Aorta (tissue), 5 donors: ENCODE measurements at regions not wholly inside any gene's neighbourhood (a gene's known extent, or its start where the extent isn't known, plus 50 kb on each side); places are given as distances from the start of the nearest gene placed in this dataset.
A peak's percentile ranks its signal among the peaks of the same experiment; 100 is the strongest.

Experiments
- ATAC-seq: fragments of 200-7000 bp; cut with Tn5 transposase; one replicate; pipeline ENCODE4 v1.9.1; 2022; ENCODE audit warnings: moderate library complexity; ENCODE audit not compliant: low FRiP score
- DNase-seq, 2 donors: peaks; one replicate each; pipeline ENCODE4 v3.0.0-alpha.2; 2020
- H3K27ac ChIP-seq, 2 donors: one replicate each; pipeline ENCODE4 v1.5.1; 2013; ENCODE audit warnings: low read length in 2 of 2, mild to moderate bottlenecking in 2 of 2, moderate library complexity in 2 of 2, control low read depth in 1 of 2, inconsistent platforms in 1 of 2, low read depth in 1 of 2
- H3K27me3 ChIP-seq, 2 donors: one replicate each; pipeline ENCODE4 v1.6.1; 2013; ENCODE audit warnings: control low read depth in 1 of 2, low read length in 1 of 2, mild to moderate bottlenecking in 1 of 2, moderate library complexity in 1 of 2; ENCODE audit not compliant: insufficient read depth in 2 of 2, control insufficient read depth in 1 of 2
- H3K36me3 ChIP-seq, 2 donors: one replicate each; pipeline ENCODE4 v1.6.1; 2013; ENCODE audit warnings: control low read depth in 1 of 2, low read length in 1 of 2, mild to moderate bottlenecking in 1 of 2; ENCODE audit not compliant: insufficient read depth in 2 of 2, control insufficient read depth in 1 of 2
- H3K4me1 ChIP-seq, 2 donors: one replicate each; pipeline ENCODE4 v1.6.1; 2013; ENCODE audit warnings: low read length in 2 of 2, control low read depth in 1 of 2, mild to moderate bottlenecking in 1 of 2, moderate library complexity in 1 of 2; ENCODE audit not compliant: insufficient read depth in 2 of 2, control insufficient read depth in 1 of 2
- H3K4me3 ChIP-seq, 2 donors: one replicate each; pipeline ENCODE4 v1.5.1; 2013; ENCODE audit warnings: low read length in 2 of 2, control low read depth in 1 of 2, mild to moderate bottlenecking in 1 of 2
- H3K9me3 ChIP-seq: one replicate; pipeline ENCODE4 v1.6.1; 2013; ENCODE audit warnings: mild to moderate bottlenecking, low read length; ENCODE audit not compliant: control insufficient read depth
- WGBS, 2 donors: extraction: QIAGEN DNeasy Blood & Tissue Kit; methylation state at CpG; one replicate each; pipeline ENCODE4 v1.1.7; 2013; 5-methylcytosine and 5-hydroxymethylcytosine counted together
- intact Hi-C, 2 donors: fragments of 100-400 bp; cut with DNase I; formaldehyde crosslinking; loops; one replicate each; pipeline versions ENCODE4 v1.14.2 to v1.15.0; 2022
- donor health status: healthy with polysubstance abuse.
- donor health status: Bipolar disorder and iron deficiency.
- donor health status: DM: no; HTN: no; CAD: no.
- donor health status: DM: no; HTN: no; CAD: no.
- donor health status: DM: yes; HTN: yes; CAD: no.

DNA sequence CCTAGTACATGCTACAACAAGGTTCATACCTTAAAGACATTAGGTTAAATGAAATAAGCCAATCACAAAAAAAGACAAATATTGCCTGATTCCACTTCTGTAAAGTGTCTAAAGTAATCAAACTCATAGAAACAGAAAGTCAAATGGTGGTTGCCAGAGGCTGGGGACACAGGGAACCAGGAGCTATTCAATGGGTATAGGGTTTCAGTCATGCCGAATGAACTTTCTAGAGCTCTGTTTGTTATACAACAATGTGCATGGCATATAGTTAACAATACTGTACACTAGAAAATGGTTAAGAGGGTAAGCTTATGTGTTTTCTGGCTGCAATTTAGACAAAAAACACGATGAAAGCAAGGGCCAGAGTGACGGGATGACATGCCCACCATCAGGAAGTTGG, 70.8 kb upstream of the EGFLAM start:
- no peak overlapping the region for H3K4me3 ChIP-seq
- ATAC-seq (no peak), DNase-seq (no peak)
- no peaks in the 10 kb centered on the region for H3K9me3 ChIP-seq
- no peaks in the 10 kb centered on the region for H3K36me3 ChIP-seq
- 60 to 64% methylated on average over 3 of the region's 3 CpGs for WGBS, 2 donors
- intact Hi-C loops = no loop called here
- H3K27ac ChIP-seq = no peak overlapping the region
- no peaks in the 10 kb centered on the region for H3K27me3 ChIP-seq
- no peaks in the 10 kb centered on the region for H3K4me1 ChIP-seq

DNA sequence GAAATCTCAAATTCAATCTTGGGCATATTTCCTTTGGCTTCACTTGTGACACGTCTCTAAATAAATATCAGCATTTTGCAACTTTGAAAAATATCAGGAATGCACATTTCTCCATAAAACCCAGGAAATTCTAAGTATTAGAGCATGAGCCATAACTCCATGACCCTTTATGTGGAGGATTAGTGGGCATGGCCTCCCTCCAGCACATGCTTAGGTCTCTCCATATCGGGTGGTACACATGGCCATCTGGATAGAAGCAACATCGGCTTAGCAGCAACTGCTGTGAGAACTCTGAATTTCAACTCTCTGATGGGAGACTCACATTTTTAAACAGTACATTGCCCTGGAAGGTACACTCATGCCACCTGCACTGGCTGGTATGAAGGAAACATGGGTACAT, 73.7 kb upstream of the EGFLAM start:
- DNase-seq = no peak
- intact Hi-C loops = no loop called here
- WGBS, 2 donors = 44 to 50% methylated on average over 3 of the region's 3 CpGs
- H3K27ac ChIP-seq = no peak overlapping the region
- no peak overlapping the region for H3K4me3 ChIP-seq
- ATAC-seq = no peak
- no peaks in the 10 kb centered on the region for H3K4me1 ChIP-seq
- no peaks in the 10 kb centered on the region for H3K9me3 ChIP-seq
- H3K36me3 ChIP-seq = no peaks in the 10 kb centered on the region
- no peaks in the 10 kb centered on the region for H3K27me3 ChIP-seq

DNA sequence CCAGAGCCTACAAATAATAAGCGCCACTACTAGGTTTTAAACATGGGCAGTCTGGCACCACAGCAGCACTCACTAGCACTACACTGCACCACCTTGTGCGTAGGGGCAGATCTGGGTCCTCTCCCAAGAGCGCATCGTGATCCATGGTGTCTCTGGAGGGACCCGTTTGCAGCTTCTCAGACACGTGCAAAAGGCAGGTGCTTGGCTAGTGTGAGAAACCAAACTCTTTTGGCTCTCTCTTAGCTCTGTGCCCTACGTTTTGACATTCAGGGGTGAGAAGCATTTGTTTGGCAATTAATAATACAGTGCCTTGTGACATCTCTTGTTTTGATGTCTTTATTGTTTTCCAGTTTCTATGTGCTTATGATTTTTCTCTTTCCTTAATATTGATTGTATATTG, 75.4 kb upstream of the EGFLAM start:
- Histone ChIP-seq H3K4me3 (no peak overlapping the region), H3K27ac (no peak overlapping the region), H3K9me3 (no peaks in the 10 kb centered on the region), H3K36me3 (no peaks in the 10 kb centered on the region), H3K4me1 (no peaks in the 10 kb centered on the region), H3K27me3 (no peaks in the 10 kb centered on the region)
- DNase-seq = no peak
- intact Hi-C loops = no loop called here
- 87 to 88% methylated on average over 7 of the region's 7 CpGs for WGBS, 2 donors
- ATAC-seq = no peak

DNA sequence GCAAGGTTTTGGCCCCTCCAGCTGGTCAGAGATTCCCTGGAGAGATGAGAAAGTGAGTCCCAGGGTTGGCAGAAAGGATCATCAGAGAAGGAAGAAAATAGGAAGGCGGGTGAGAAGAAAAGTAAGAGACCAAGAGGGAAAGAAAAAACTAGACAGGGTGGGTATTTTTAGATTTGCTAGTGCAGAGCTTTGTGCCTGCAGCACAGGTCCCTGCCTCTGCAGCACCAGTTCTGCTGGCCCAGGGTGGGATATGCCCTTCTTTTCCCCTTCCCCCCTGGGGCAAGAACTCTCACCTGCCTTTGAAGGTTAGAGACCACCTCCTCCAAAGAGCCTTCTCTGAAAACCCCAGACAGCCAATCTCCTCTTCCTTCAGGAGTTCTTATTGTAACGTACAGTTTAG, 90.3 kb upstream of the EGFLAM start:
- peaks cover 0 to 2% of the 10 kb centered on the region in 2 donors for H3K27me3 ChIP-seq
- DNase-seq = no peak
- intact Hi-C loops = no loop called here
- 20 to 23% methylated on average over 2 of the region's 2 CpGs for WGBS, 2 donors
- no peaks in the 10 kb centered on the region for H3K4me1 ChIP-seq
- no peak overlapping the region for H3K27ac ChIP-seq
- ATAC-seq = no peak
- H3K9me3 ChIP-seq = no peaks in the 10 kb centered on the region
- no peak overlapping the region for H3K4me3 ChIP-seq
- H3K36me3 ChIP-seq = no peaks in the 10 kb centered on the region

DNA sequence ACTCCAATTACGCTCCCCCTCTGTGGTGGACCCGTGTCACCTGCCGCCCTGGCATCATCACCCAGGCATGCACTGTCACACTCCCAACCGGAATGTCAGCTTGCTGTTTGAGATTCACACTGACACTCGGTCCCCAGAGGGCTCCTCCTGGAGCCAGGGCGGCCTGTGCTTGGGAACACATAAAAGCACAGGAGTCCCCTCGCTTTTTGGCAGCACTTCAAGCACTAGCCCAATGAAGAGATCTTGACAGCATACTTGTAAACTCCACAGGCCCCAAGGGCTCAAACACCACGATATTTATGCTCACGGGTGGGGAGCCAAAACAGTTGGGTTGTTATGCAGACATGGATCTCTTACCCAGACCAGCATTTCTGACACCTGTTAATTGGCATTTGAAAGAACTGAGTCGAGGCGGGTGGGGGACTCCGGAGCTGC, 90.8 kb upstream of the EGFLAM start:
- H3K36me3 ChIP-seq = no peaks in the 10 kb centered on the region
- no peak for ATAC-seq
- no peak overlapping the region for H3K4me3 ChIP-seq
- no peaks in the 10 kb centered on the region for H3K4me1 ChIP-seq
- DNase-seq = no peak
- H3K27me3 ChIP-seq = peaks cover 0 to 2% of the 10 kb centered on the region in 2 donors
- intact Hi-C loops = no loop called here
- H3K9me3 ChIP-seq = no peaks in the 10 kb centered on the region
- WGBS, 2 donors = 26 to 34% methylated on average over 12 of the region's 12 CpGs
- H3K27ac ChIP-seq = no peak overlapping the region

DNA sequence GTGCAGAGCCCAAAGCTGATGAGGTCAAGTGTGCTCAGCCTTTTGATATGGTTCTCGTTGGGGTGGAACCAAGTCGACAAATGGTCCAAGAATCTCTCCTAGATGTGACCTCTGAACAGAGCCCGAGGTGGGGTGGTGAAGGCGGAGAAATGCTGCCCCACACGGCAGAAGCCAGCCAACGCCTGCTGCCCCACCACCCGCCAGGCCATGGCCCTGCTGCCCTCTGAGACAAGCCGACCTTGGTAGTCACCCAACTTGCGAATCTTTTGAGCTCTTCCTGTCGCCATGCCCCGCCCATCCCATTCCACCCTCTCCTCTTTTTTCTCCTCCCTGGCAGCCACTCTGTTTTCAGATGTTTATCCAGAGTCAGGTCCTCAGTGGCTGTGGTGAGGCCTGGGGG, 91.5 kb upstream of the EGFLAM start:
- no peaks in the 10 kb centered on the region for H3K9me3 ChIP-seq
- H3K4me1 ChIP-seq = no peaks in the 10 kb centered on the region
- no peak overlapping the region for H3K4me3 ChIP-seq
- 83% methylated on average over 11 of the region's 11 CpGs for WGBS, 2 donors
- ATAC-seq (peak; percentile 26), DNase-seq (no peak)
- intact Hi-C loops = no loop called here
- no peaks in the 10 kb centered on the region for H3K36me3 ChIP-seq
- no peak overlapping the region for H3K27ac ChIP-seq
- H3K27me3 ChIP-seq = peaks cover 0 to 2% of the 10 kb centered on the region in 2 donors

DNA sequence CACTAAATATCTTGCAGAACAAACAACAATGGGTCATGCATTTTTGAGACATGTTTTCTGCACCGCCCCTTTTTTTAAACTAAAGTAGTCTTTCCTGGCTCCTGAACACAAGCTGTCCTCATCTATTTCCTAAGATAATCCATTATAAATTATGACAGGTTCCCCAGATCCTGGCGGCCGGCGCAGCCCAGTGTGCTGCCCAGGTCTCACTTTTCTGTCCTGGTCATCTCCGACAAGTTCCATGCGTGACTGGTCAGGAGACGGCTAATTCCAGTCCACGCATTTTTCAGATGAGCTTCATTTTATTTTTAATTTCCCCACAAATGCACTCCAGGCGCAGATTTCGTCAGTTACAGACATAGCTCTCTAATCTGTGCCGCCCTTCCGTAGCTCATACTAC, 92.9 kb upstream of the EGFLAM start:
- no peak for DNase-seq

DNA sequence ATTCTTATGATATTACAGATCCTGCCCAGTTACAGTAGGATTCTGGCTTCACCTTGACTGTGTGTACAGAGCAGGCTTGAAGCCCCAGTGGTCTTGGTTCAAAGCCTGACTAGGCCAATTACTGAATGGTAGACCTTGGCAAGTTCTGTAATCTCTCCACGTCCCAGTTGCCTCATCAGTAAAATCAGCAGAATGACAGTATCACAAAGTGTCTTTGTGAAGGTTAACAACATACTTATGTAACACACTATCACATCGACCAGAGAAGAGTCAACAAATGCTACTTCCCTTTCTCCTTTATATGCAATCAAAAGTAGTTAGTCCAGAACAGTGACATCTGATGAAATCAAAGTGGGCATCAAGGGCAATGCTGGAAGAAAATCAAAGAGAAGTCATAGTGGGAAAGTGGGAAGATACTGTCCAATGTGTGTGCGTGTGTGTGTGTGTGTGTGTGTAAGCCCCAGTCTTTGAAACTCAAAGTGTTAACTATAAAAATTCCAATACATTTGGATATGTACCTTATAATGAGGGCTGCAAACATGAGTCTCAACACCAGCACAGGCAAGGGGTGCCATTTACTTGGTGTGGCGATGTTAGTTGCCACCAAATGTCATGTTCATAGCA, 93.5 kb upstream of the EGFLAM start:
- Histone ChIP-seq H3K9me3 (no peaks in the 10 kb centered on the region), H3K27ac (no peak overlapping the region), H3K4me3 (no peak overlapping the region), H3K4me1 (no peaks in the 10 kb centered on the region), H3K27me3 (peaks cover 0 to 2% of the 10 kb centered on the region in 2 donors), H3K36me3 (no peaks in the 10 kb centered on the region)
- no peak for DNase-seq
- ATAC-seq = no peak
- intact Hi-C loops = no loop called here
- 51% methylated on average over 4 of the region's 4 CpGs for WGBS, 2 donors

More for the DNA sequence above, 92.9 kb upstream of the EGFLAM start:
- intact Hi-C loops = no loop called here
- H3K27ac ChIP-seq = no peak overlapping the region
- H3K27me3 ChIP-seq = peaks cover 0 to 2% of the 10 kb centered on the region in 2 donors
- no peaks in the 10 kb centered on the region for H3K36me3 ChIP-seq
- H3K4me3 ChIP-seq = no peak overlapping the region
- WGBS, 2 donors = 88 to 89% methylated on average over 12 of the region's 12 CpGs
- H3K9me3 ChIP-seq = no peaks in the 10 kb centered on the region
- H3K4me1 ChIP-seq = no peaks in the 10 kb centered on the region
- ATAC-seq = no peak

DNA sequence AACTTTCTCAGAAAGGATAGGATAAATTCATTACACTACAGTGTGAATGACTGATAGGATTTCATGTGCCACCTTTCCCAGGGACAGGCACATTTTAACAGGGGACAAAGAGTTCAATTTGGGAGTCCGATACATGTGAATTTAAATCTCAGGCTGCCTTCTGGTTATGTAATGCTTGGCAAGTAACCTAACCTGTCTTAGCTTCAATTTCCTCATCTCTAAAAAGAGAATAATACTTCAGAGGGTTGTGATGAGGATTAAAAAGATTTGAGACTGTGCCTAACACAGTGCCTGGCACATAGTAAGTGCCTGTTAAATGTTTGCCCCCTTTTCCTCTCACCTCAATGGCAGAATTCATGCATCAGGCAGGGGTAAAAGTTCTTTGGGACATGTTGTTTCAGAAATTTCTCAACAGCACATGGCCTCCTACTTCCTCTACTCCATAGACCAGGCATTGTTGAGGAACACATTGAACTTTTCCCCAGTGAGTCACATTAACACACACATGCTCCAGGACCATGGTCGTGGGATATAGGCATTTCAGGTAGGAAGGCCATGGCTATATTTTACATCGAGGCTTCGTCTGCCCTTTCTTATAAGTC, 94.6 kb upstream of the EGFLAM start:
- Histone ChIP-seq H3K27ac (no peak overlapping the region), H3K4me1 (no peaks in the 10 kb centered on the region), H3K4me3 (no peak overlapping the region), H3K36me3 (no peaks in the 10 kb centered on the region), H3K27me3 (peaks cover 0 to 2% of the 10 kb centered on the region in 2 donors), H3K9me3 (no peaks in the 10 kb centered on the region)
- WGBS, 2 donors = 59% methylated on average over 4 of the region's 4 CpGs
- intact Hi-C loops = no loop called here
- ATAC-seq = no peak
- no peak for DNase-seq
